MG63 (cell line): ENCODE measurements at regions not wholly inside any gene's neighbourhood (a gene's known extent, or its start where the extent isn't known, plus 50 kb on each side); places are given as distances from the start of the nearest gene placed in this dataset.

Experiments
- DNase-seq: peaks from one replicate; pipeline ENCODE4 v3.0.0-alpha.2; 2020
- H3K27me3 ChIP-seq: fragments of 250-450 bp; sonication (Bioruptor Pico); 2 replicates; pipeline ENCODE4 v1.5.1; 2020; ENCODE audit warnings: mild to moderate bottlenecking, moderate library complexity
- H3K36me3 ChIP-seq: fragments of 250-450 bp; sonication (Bioruptor Pico); 2 replicates; pipeline ENCODE4 v1.5.1; 2020; ENCODE audit warnings: mild to moderate bottlenecking, moderate library complexity
- H3K4me3 ChIP-seq: fragments of 250-450 bp; sonication (Bioruptor Pico); 2 replicates; pipeline ENCODE4 v1.5.1; 2020; ENCODE audit warnings: mild to moderate bottlenecking, moderate library complexity
- H3K9me3 ChIP-seq: fragments of 250-450 bp; sonication (Bioruptor Pico); 2 replicates; pipeline ENCODE4 v1.5.1; 2020; ENCODE audit warnings: mild to moderate bottlenecking, moderate library complexity

DNA sequence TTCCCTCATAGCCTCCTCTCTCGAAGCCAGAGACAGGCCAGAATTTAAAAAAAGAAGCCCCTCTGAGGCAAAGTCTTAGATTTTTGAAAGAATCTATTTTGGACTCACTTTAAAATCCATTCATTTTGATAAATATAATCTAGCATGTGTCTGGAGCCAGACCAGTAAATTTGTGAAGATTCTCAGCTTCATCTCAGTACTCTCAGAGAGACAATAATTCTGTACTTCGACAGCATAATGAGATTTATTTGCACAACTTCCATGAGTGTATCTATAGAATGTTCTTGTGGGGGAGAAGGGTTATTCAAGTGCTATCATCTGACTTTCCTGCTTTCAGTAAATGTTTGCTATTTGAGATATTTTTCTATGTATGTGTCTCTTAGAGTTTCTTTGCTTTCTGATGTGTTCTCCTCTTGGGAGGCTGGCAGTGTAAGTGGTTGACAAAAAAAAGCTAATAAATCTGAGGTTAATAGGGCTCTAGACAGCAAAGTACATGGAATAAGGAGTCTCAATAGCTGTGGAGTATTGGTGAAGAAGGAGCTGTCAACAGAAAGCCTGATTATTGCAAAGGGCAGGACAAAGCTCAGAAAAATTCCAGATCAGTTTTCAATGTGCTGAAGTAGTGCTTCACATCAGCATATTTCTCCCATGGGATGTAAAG lies 223.0 kb downstream of the PTBP2 start:
- Histone ChIP-seq H3K36me3 (no peaks in the 10 kb centered on the region), H3K27me3 (no peaks in the 10 kb centered on the region)

GRCh38 chr1:96945509-96946084 lies 224.0 kb downstream of the PTBP2 start:
- no peak for DNase-seq
- peaks cover 2% of the 10 kb centered on the region; the same call in 1 of the 2 replicates for H3K9me3 ChIP-seq
- H3K36me3 ChIP-seq: no peaks in the 10 kb centered on the region
- no peaks in the 10 kb centered on the region for H3K27me3 ChIP-seq
- H3K4me3 ChIP-seq: no peak overlapping the region

More for the DNA sequence above, 223.0 kb downstream of the PTBP2 start:
- Histone ChIP-seq H3K4me3 (no peak overlapping the region), H3K9me3 (peaks cover 2% of the 10 kb centered on the region; the same call in 1 of the 2 replicates)
- DNase-seq: no peak

GRCh38 chr1:96955307-96956012 lies 233.9 kb downstream of the PTBP2 start:
- Histone ChIP-seq H3K4me3 (no peak overlapping the region), H3K27me3 (no peaks in the 10 kb centered on the region), H3K9me3 (peaks cover 2% of the 10 kb centered on the region; the same call in 1 of the 2 replicates), H3K36me3 (no peaks in the 10 kb centered on the region)
- DNase-seq: no peak

- Histone ChIP-seq H3K36me3 (no peaks in the 10 kb centered on the region), H3K9me3 (no peaks in the 10 kb centered on the region), H3K27me3 (no peaks in the 10 kb centered on the region), H3K4me3 (no peak overlapping the region)
- DNase-seq: no peak
Measured at GRCh38 chr1:96962216-96962615, 240.6 kb downstream of the PTBP2 start.

GRCh38 chr1:96962751-96963211 lies 241.2 kb downstream of the PTBP2 start:
- no peak overlapping the region for H3K4me3 ChIP-seq
- DNase-seq: no peak
- H3K27me3 ChIP-seq: no peaks in the 10 kb centered on the region
- no peaks in the 10 kb centered on the region for H3K36me3 ChIP-seq
- no peaks in the 10 kb centered on the region for H3K9me3 ChIP-seq

GRCh38 chr1:96964761-96965160 lies 243.2 kb downstream of the PTBP2 start:
- DNase-seq: no peak
- Histone ChIP-seq H3K4me3 (no peak overlapping the region), H3K36me3 (no peaks in the 10 kb centered on the region), H3K27me3 (no peaks in the 10 kb centered on the region), H3K9me3 (no peaks in the 10 kb centered on the region)

- no peaks in the 10 kb centered on the region for H3K9me3 ChIP-seq
- H3K36me3 ChIP-seq: no peaks in the 10 kb centered on the region
- no peak overlapping the region for H3K4me3 ChIP-seq
- no peaks in the 10 kb centered on the region for H3K27me3 ChIP-seq
- peak; percentile 52 for DNase-seq
Measured at GRCh38 chr1:96966536-96967138, 245.1 kb downstream of the PTBP2 start.

DNA sequence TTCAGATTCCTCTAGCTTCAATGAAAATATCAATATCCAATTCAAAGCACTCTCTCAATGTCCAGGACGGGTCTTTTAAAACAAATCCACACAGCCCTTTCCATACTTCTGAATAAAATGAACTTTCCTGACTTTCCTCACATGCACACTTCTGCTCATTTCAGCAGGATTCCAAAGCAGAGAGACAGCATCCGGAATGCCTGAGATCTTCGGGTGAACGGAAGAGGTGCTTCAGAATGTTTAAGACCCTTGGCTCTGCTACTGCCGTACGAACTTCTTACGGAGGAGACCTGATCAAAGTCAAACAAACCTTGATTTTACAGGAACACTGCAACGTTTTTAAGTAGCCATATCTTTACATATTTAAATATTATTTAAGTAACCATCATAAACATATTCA lies 245.7 kb downstream of the PTBP2 start:
- Histone ChIP-seq H3K27me3 (no peaks in the 10 kb centered on the region), H3K36me3 (no peaks in the 10 kb centered on the region), H3K4me3 (no peak overlapping the region), H3K9me3 (no peaks in the 10 kb centered on the region)
- DNase-seq: no peak

DNA sequence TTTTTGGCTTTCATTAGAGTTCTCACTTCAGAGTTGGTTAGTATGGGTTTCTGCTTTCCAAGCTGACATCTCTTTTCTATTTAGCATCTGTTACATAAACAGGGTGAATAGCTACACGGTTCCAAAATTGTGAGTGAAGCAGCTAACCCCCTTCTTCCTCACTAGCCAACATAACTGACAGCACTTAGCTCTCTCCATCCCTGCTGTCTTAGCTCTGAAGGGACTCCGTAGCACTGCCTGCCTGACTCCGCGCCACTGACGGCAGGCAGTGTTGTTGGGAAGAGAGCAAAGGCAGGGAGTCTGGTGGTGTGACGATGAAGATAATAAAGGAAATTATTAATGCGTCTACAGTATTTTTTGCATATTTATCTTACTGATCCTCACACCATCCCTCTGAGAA lies 247.0 kb downstream of the PTBP2 start:
- DNase-seq: no peak
- H3K4me3 ChIP-seq: no peak overlapping the region
- no peaks in the 10 kb centered on the region for H3K36me3 ChIP-seq
- no peaks in the 10 kb centered on the region for H3K27me3 ChIP-seq
- H3K9me3 ChIP-seq: no peaks in the 10 kb centered on the region

DNA sequence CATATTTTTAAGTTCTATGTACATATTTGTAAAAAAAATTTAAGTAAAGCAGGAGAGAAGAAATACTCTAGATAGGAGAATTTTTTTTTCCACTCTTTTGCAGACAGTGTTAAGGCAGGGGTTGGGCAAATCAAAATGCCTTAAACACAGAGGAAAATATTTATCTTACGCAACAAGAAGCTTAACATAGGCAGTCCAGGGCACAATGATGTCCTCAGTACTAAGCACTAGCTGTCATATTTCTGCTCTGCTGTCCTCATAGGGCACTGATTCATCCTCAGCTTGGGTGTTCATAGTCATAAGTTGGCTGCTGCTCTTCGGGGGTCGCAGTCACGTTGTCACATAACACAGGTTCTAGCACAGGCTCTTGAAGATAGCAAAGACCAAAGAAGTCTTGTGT lies 247.4 kb downstream of the PTBP2 start:
- DNase-seq: no peak
- Histone ChIP-seq H3K4me3 (no peak overlapping the region), H3K36me3 (no peaks in the 10 kb centered on the region), H3K9me3 (no peaks in the 10 kb centered on the region), H3K27me3 (no peaks in the 10 kb centered on the region)

GRCh38 chr1:96969656-96970163 lies 248.1 kb downstream of the PTBP2 start:
- DNase-seq: no peak

DNA sequence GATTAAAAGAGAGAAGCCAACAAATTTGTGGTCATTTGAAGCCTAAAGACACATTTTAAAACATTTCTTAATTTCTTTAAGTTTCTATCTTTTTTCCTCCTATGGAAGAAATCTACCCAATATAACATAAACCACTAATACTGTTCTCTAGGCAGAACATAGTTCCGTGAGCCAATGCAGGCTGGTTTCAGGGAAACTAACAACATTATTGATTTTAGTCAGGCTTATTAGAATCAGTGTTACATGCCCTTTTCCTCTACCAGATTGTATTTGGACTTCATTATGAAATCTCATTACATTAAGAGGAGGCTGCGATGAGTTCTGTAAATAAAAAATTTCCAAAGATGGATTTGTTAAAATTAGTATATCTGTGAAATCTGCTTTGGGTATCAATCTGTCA lies 249.9 kb downstream of the PTBP2 start:
- H3K4me3 ChIP-seq: no peak overlapping the region
- no peaks in the 10 kb centered on the region for H3K9me3 ChIP-seq
- no peaks in the 10 kb centered on the region for H3K27me3 ChIP-seq
- DNase-seq: no peak
- no peaks in the 10 kb centered on the region for H3K36me3 ChIP-seq

More at GRCh38 chr1:96969656-96970163, 248.1 kb downstream of the PTBP2 start:
- no peaks in the 10 kb centered on the region for H3K36me3 ChIP-seq
- H3K9me3 ChIP-seq: no peaks in the 10 kb centered on the region
- no peaks in the 10 kb centered on the region for H3K27me3 ChIP-seq
- H3K4me3 ChIP-seq: no peak overlapping the region

GRCh38 chr1:96971849-96972602 lies 250.4 kb downstream of the PTBP2 start:
- Histone ChIP-seq H3K27me3 (no peaks in the 10 kb centered on the region), H3K36me3 (no peaks in the 10 kb centered on the region), H3K9me3 (no peaks in the 10 kb centered on the region), H3K4me3 (no peak overlapping the region)
- no peak for DNase-seq

GRCh38 chr1:96973605-96974004 lies 252.0 kb downstream of the PTBP2 start:
- Histone ChIP-seq H3K9me3 (no peaks in the 10 kb centered on the region), H3K36me3 (no peaks in the 10 kb centered on the region), H3K4me3 (no peak overlapping the region), H3K27me3 (no peaks in the 10 kb centered on the region)
- peak; percentile 43 for DNase-seq

DNA sequence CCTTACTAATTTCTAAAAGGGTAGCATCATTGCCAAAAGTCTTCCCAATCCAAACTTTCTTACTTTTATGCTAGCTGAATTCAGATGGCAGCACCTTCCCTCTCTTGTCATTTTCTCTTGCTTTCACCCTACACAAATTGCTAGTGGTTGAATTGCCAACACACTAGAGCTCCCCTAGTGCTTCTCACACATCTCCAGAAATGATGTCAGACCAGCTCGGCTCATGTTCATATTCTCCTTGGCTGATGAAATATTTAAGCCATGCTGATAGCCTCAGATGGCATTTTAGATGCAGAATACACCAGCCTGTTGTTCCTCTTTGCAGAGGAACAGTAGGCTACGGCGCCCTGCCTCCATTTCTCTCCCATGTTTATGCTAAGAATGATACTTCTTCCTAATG lies 256.9 kb downstream of the PTBP2 start:
- DNase-seq: no peak
- Histone ChIP-seq H3K4me3 (no peak overlapping the region), H3K9me3 (no peaks in the 10 kb centered on the region), H3K27me3 (no peaks in the 10 kb centered on the region), H3K36me3 (no peaks in the 10 kb centered on the region)

DNA sequence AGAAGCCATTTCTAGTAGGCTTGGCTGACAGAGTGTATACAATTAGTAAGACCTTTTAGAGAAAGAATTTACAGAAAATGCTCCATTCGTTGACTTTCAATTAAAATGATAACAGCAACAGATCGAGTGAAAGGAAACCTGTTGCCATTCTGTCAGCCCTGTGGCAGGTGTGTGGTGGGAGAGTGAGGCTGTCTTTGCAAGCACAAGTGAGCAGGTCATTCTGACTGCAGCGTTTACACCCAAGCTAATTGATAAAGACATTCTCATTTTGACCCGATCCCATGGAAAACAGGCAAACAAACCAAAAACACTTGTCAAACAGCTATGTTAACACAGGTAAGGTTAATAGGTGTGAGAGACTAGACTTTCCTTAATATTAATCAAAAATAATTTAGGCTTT lies 257.3 kb downstream of the PTBP2 start:
- H3K27me3 ChIP-seq: no peaks in the 10 kb centered on the region
- no peaks in the 10 kb centered on the region for H3K9me3 ChIP-seq
- no peaks in the 10 kb centered on the region for H3K36me3 ChIP-seq
- no peak overlapping the region for H3K4me3 ChIP-seq
- no peak for DNase-seq
